Astrocyte (in vitro differentiated cells and primary cell): ENCODE measurements at regions not wholly inside any gene's neighbourhood (a gene's known extent, or its start where the extent isn't known, plus 50 kb on each side); places are given as distances from the start of the nearest gene placed in this dataset.

Experiments
- DNase-seq: peaks from one replicate; pipeline ENCODE4 v3.0.0-alpha.2; 2010; ENCODE audit warnings: low read depth
- FAIRE-seq: peaks from 2 replicates; lab custom pipeline; 2011; peaks lifted over from hg19 to GRCh38; lab: Jason Lieb, UNC
- H2AFZ ChIP-seq: 2 replicates; pipeline ENCODE4 v1.6.0; 2012; ENCODE audit warnings: low read depth, low read length, inconsistent platforms
- H3K27ac ChIP-seq: 2 replicates; pipeline ENCODE4 v1.5.1; 2011; ENCODE audit warnings: low read depth, low read length, inconsistent platforms
- H3K27me3 ChIP-seq: 2 replicates; pipeline ENCODE4 v1.6.0; 2011; ENCODE audit warnings: low read length, inconsistent platforms; ENCODE audit not compliant: insufficient read depth
- H3K36me3 ChIP-seq: 2 replicates; pipeline ENCODE4 v1.5.1; 2011; ENCODE audit warnings: low read length, inconsistent platforms; ENCODE audit not compliant: insufficient read depth
- H3K4me1 ChIP-seq: 2 replicates; pipeline ENCODE4 v1.5.1; 2011; ENCODE audit warnings: low read length, inconsistent platforms; ENCODE audit not compliant: insufficient read depth
- H3K4me2 ChIP-seq: 2 replicates; pipeline ENCODE4 v1.6.0; 2012; ENCODE audit warnings: low read length, inconsistent platforms
- H3K4me3 ChIP-seq: 2 replicates; pipeline ENCODE4 v1.5.1; 2011; ENCODE audit warnings: low read depth, mild to moderate bottlenecking, low read length, inconsistent platforms; ENCODE audit not compliant: insufficient read depth
- H3K79me2 ChIP-seq: 2 replicates; pipeline ENCODE4 v1.6.0; 2012; ENCODE audit warnings: mild to moderate bottlenecking, low read length, inconsistent platforms; ENCODE audit not compliant: insufficient read depth
- H3K9ac ChIP-seq: 2 replicates; pipeline ENCODE4 v1.6.0; 2012; ENCODE audit warnings: mild to moderate bottlenecking, low read length, inconsistent platforms
- H3K9me3 ChIP-seq: 2 replicates; pipeline ENCODE4 v1.5.1; 2012; ENCODE audit warnings: low read depth, mild to moderate bottlenecking, low read length, inconsistent platforms; ENCODE audit not compliant: insufficient read depth
- H4K20me1 ChIP-seq: 2 replicates; pipeline ENCODE4 v1.6.0; 2012; ENCODE audit warnings: low read length, inconsistent platforms; ENCODE audit not compliant: insufficient read depth
- H3K27ac Mint-ChIP-seq: one replicate; pipeline ENCODE4 v1.8.0; 2021; ENCODE audit warnings: mild to moderate bottlenecking, mixed read lengths; ENCODE audit not compliant: unreplicated experiment
- H3K27me3 Mint-ChIP-seq: one replicate; pipeline ENCODE4 v1.8.0; 2021; ENCODE audit warnings: low read depth, mixed read lengths; ENCODE audit not compliant: unreplicated experiment
- H3K36me3 Mint-ChIP-seq: one replicate; pipeline ENCODE4 v1.8.0; 2021; ENCODE audit warnings: low read depth, mixed read lengths; ENCODE audit not compliant: unreplicated experiment
- H3K4me1 Mint-ChIP-seq: one replicate; pipeline ENCODE4 v1.8.0; 2021; ENCODE audit warnings: low read depth, mixed read lengths; ENCODE audit not compliant: unreplicated experiment
- H3K4me3 Mint-ChIP-seq: one replicate; pipeline ENCODE4 v1.8.0; 2021; ENCODE audit warnings: mild to moderate bottlenecking, moderate library complexity, mixed read lengths; ENCODE audit not compliant: unreplicated experiment
- H3K9me3 Mint-ChIP-seq: one replicate; pipeline ENCODE4 v1.8.0; 2021; ENCODE audit warnings: mild to moderate bottlenecking, mixed read lengths; ENCODE audit not compliant: unreplicated experiment
- CTCF ChIP-seq: IDR thresholded peaks from 2 replicates; pipeline ENCODE4 v1.5.1; 2011; ENCODE audit warnings: low read depth, mild to moderate bottlenecking, inconsistent platforms, low read length, moderate library complexity; ENCODE audit not compliant: insufficient read depth
- EZH2 ChIP-seq: IDR thresholded peaks from 2 replicates; pipeline ENCODE4 v1.6.1; 2012; ENCODE audit warnings: mild to moderate bottlenecking, low read length, inconsistent platforms; ENCODE audit not compliant: insufficient read depth

DNA sequence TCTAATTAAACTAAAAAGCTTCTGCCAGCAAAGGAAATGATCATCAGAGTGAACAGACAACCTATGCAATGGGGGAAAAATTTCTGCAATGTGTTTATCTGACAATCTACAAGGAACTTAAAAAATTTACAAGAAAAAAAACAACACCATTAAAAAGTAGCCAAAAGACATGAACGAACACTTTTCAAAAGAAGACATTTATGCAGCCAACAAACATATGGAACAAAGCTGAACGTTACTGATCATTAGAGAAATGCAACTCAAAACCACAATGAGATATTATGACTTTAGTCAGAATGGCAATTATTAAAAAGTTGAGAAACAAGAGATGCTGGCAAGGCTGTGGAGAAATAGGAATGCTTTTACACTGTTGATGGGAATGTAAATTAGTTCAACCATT, 530.4 kb upstream of the DAB2 start:
- H3K9ac ChIP-seq, result no peak overlapping the region
- peaks cover 5% of the 10 kb centered on the region for H3K9me3 Mint-ChIP-seq
- H3K27me3 Mint-ChIP-seq, result no peaks in the 10 kb centered on the region
- H3K79me2 ChIP-seq, result no peaks in the 10 kb centered on the region
- no peaks in the 10 kb centered on the region for H3K9me3 ChIP-seq
- TF ChIP-seq CTCF (no peak), EZH2 (no peak)
- H2AFZ ChIP-seq, result no peak overlapping the region
- DNase-seq (no peak), FAIRE-seq (no peak)
- H3K4me3 Mint-ChIP-seq, result no peak overlapping the region
- no peak overlapping the region for H3K4me3 ChIP-seq
- no peaks in the 10 kb centered on the region for H3K36me3 ChIP-seq
- no peaks in the 10 kb centered on the region for H3K27me3 ChIP-seq
- H3K27ac Mint-ChIP-seq, result no peak overlapping the region
- no peaks in the 10 kb centered on the region for H3K4me1 ChIP-seq
- no peak overlapping the region for H3K4me2 ChIP-seq
- no peaks in the 10 kb centered on the region for H3K36me3 Mint-ChIP-seq
- no peaks in the 10 kb centered on the region for H4K20me1 ChIP-seq
- no peak overlapping the region for H3K27ac ChIP-seq
- H3K4me1 Mint-ChIP-seq, result no peaks in the 10 kb centered on the region

GRCh38 chr5:39951070-39951469, 526.3 kb upstream of the DAB2 start:
- Mint-ChIP-seq H3K4me1 (no peaks in the 10 kb centered on the region), H3K36me3 (no peaks in the 10 kb centered on the region), H3K27me3 (no peaks in the 10 kb centered on the region), H3K27ac (no peak overlapping the region), H3K4me3 (no peak overlapping the region), H3K9me3 (peaks cover 5% of the 10 kb centered on the region)
- H3K4me2 ChIP-seq, result no peak overlapping the region
- H2AFZ ChIP-seq, result no peak overlapping the region
- H3K4me3 ChIP-seq, result no peak overlapping the region
- no peak overlapping the region for H3K27ac ChIP-seq
- no peaks in the 10 kb centered on the region for H4K20me1 ChIP-seq
- H3K9ac ChIP-seq, result no peak overlapping the region
- no peak for FAIRE-seq
- H3K27me3 ChIP-seq, result no peaks in the 10 kb centered on the region
- H3K4me1 ChIP-seq, result no peaks in the 10 kb centered on the region
- H3K36me3 ChIP-seq, result no peaks in the 10 kb centered on the region
- no peaks in the 10 kb centered on the region for H3K79me2 ChIP-seq
- DNase-seq, result no peak
- no peaks in the 10 kb centered on the region for H3K9me3 ChIP-seq
- no peak for TF ChIP-seq EZH2
- no peak for TF ChIP-seq CTCF

GRCh38 chr5:39948867-39949468, 524.2 kb upstream of the DAB2 start:
- Mint-ChIP-seq H3K9me3 (peaks cover 5% of the 10 kb centered on the region), H3K36me3 (no peaks in the 10 kb centered on the region), H3K4me1 (no peaks in the 10 kb centered on the region), H3K4me3 (no peak overlapping the region), H3K27me3 (no peaks in the 10 kb centered on the region), H3K27ac (no peak overlapping the region)
- no peak overlapping the region for H3K4me3 ChIP-seq
- H3K79me2 ChIP-seq, result no peaks in the 10 kb centered on the region
- H3K27me3 ChIP-seq, result no peaks in the 10 kb centered on the region
- no peak overlapping the region for H3K4me2 ChIP-seq
- no peaks in the 10 kb centered on the region for H3K36me3 ChIP-seq
- no peak overlapping the region for H3K27ac ChIP-seq
- DNase-seq (peak; percentile 39), FAIRE-seq (peak; percentile 23)
- TF ChIP-seq EZH2, result no peak
- peak; percentile 58 for TF ChIP-seq CTCF
- H3K9ac ChIP-seq, result no peak overlapping the region
- no peak overlapping the region for H2AFZ ChIP-seq
- no peaks in the 10 kb centered on the region for H3K9me3 ChIP-seq
- H4K20me1 ChIP-seq, result no peaks in the 10 kb centered on the region
- H3K4me1 ChIP-seq, result no peaks in the 10 kb centered on the region
